ENCODE measurements at regions not wholly inside any gene's neighbourhood (a gene's known extent, or its start where the extent isn't known, plus 50 kb on each side); places are given as distances from the start of the nearest gene placed in this dataset.
"Not testable (repeated sequence)": the region's sequence is repeated elsewhere in the genome, so short reads cannot be mapped to it uniquely, and the experiment has no call there.

- TF ChIP-seq EZH2phosphoT487 (IDR thresholded peaks at IDR 0.05; ENCODE audit: insufficient read depth, low read depth) = no peak
- no peak for TF ChIP-seq EZH2 (IDR thresholded peaks at IDR 0.05; ENCODE audit: insufficient read depth, poor library complexity, severe bottlenecking)
- 67 to 80% methylated on average over 5 of the region's 5 CpGs for WGBS, 2 experiments (ENCODE audit: low coverage in 1 of 2, low lambda C conversion rate in 2 of 2, missing lambda C conversion rate in 2 of 2)
- H3K79me2 ChIP-seq (ENCODE audit: insufficient read depth) = no peaks in the 10 kb centered on the region
- no peaks in the 10 kb centered on the region for H3K27me3 ChIP-seq (replicated peaks; ENCODE audit: insufficient read depth)
- no peaks in the 10 kb centered on the region for H3K9me3 ChIP-seq (ENCODE audit: low read depth)
- H3K27ac ChIP-seq = no peak overlapping the region
- H3K9me2 ChIP-seq (ENCODE audit: insufficient read depth) = no peaks in the 10 kb centered on the region
- in situ Hi-C loops (cut with MboI) = no loop called here
- no peak overlapping the region for H3K9ac ChIP-seq
- H3F3A ChIP-seq (ENCODE audit: insufficient read depth) = no peaks in the 10 kb centered on the region
- DNase-seq = no peak
- H2AFZ ChIP-seq = no peak overlapping the region
- no peak overlapping the region for H3K4me2 ChIP-seq (ENCODE audit: unreplicated experiment)
- H3K4me1 ChIP-seq (ENCODE audit: insufficient read depth) = peaks cover 19% of the 10 kb centered on the region
- H3K4me3 ChIP-seq = no peak overlapping the region
- H3K36me3 ChIP-seq (ENCODE audit: low read depth) = no peaks in the 10 kb centered on the region
- H4K20me1 ChIP-seq (ENCODE audit: insufficient read depth) = no peaks in the 10 kb centered on the region
Measured at GRCh38 chr6:155881826-155882526, 426.3 kb upstream of the NOX3 start.

DNA sequence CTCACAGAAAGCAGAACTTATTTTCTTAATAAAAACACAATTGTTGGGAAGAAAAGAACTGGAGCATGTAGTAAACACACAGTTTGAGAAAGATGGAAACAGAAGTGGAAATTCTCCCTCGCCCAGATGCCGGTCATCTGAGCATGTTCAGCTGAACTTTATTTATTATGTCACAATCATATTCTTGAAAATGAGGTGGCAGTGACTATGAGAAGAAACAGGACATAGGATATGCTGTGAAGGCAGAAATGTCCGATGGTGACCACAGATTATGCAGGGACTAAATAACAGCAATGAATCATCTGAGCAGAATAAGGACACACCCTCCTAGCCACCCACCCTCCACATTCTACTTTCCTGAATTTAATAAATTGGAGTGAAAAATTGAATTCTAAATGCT is 425.3 kb upstream of the NOX3 start:
- in situ Hi-C loops (cut with MboI) = no loop called here
- Histone ChIP-seq H3K4me2 (ENCODE audit: unreplicated experiment) (peak overlapping the region; percentile 24), H4K20me1 (ENCODE audit: insufficient read depth) (no peaks in the 10 kb centered on the region), H2AFZ (0 out of 2 replicates have a peak overlapping the region, but pooled peaks have one; percentile 4), H3K4me1 (ENCODE audit: insufficient read depth) (peaks cover 19% of the 10 kb centered on the region), H3K9ac (no peak overlapping the region), H3K9me2 (ENCODE audit: insufficient read depth) (no peaks in the 10 kb centered on the region), H3K27me3 (replicated peaks; ENCODE audit: insufficient read depth) (no peaks in the 10 kb centered on the region), H3K27ac (no peak overlapping the region), H3K79me2 (ENCODE audit: insufficient read depth) (no peaks in the 10 kb centered on the region), H3K4me3 (no peak overlapping the region), H3K9me3 (ENCODE audit: low read depth) (no peaks in the 10 kb centered on the region), H3K36me3 (ENCODE audit: low read depth) (no peaks in the 10 kb centered on the region), H3F3A (ENCODE audit: insufficient read depth) (no peaks in the 10 kb centered on the region)
- TF ChIP-seq EZH2 (IDR thresholded peaks at IDR 0.05; ENCODE audit: insufficient read depth, poor library complexity, severe bottlenecking) (no peak), EZH2phosphoT487 (IDR thresholded peaks at IDR 0.05; ENCODE audit: insufficient read depth, low read depth) (no peak)
- 2 to 8% methylated on average over 3 of the region's 3 CpGs for WGBS, 2 experiments (ENCODE audit: low coverage in 1 of 2, low lambda C conversion rate in 2 of 2, missing lambda C conversion rate in 2 of 2)
- DNase-seq = peak; percentile 54

DNA sequence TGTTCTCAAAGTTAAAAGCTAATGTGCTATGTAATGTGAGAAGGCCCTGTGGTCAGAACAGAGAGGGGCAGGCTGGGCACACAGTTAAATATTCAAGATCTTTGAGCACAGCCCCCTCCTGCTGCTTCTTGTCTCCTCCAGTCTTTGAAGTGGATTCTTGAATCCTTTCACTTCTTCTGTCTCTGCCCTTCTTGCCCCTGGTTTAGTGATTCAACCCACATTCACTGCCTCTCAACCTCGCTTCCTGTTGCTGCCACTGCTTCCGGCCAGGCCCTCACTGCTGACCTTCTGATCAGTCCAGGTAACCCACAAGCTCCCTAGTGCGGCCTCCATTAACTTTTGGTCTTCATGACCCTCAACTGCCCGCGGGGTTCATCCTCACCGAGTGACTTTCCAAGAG is 417.3 kb upstream of the NOX3 start:
- 79 to 83% methylated on average over 6 of the region's 6 CpGs for WGBS, 2 experiments (ENCODE audit: low coverage in 1 of 2, low lambda C conversion rate in 2 of 2, missing lambda C conversion rate in 2 of 2)
- no peaks in the 10 kb centered on the region for H3K79me2 ChIP-seq (ENCODE audit: insufficient read depth)
- no peak overlapping the region for H3K4me2 ChIP-seq (ENCODE audit: unreplicated experiment)
- H3K9ac ChIP-seq = no peak overlapping the region
- no peak overlapping the region for H2AFZ ChIP-seq
- TF ChIP-seq EZH2phosphoT487 (IDR thresholded peaks at IDR 0.05; ENCODE audit: insufficient read depth, low read depth) (no peak), EZH2 (IDR thresholded peaks at IDR 0.05; ENCODE audit: insufficient read depth, poor library complexity, severe bottlenecking) (no peak)
- no peaks in the 10 kb centered on the region for H3K4me1 ChIP-seq (ENCODE audit: insufficient read depth)
- H3F3A ChIP-seq (ENCODE audit: insufficient read depth) = no peaks in the 10 kb centered on the region
- no peaks in the 10 kb centered on the region for H3K27me3 ChIP-seq (replicated peaks; ENCODE audit: insufficient read depth)
- no peaks in the 10 kb centered on the region for H3K9me3 ChIP-seq (ENCODE audit: low read depth)
- no peaks in the 10 kb centered on the region for H3K36me3 ChIP-seq (ENCODE audit: low read depth)
- no peaks in the 10 kb centered on the region for H4K20me1 ChIP-seq (ENCODE audit: insufficient read depth)
- in situ Hi-C loops (cut with MboI) = no loop called here
- H3K9me2 ChIP-seq (ENCODE audit: insufficient read depth) = no peaks in the 10 kb centered on the region
- H3K4me3 ChIP-seq = no peak overlapping the region
- H3K27ac ChIP-seq = no peak overlapping the region
- no peak for DNase-seq

GRCh38 chr6:155867682-155868081 is 412.0 kb upstream of the NOX3 start:
- 61 to 67% methylated on average over 4 of the region's 4 CpGs for WGBS, 2 experiments (ENCODE audit: low coverage in 1 of 2, low lambda C conversion rate in 2 of 2, missing lambda C conversion rate in 2 of 2)
- H3K79me2 ChIP-seq (ENCODE audit: insufficient read depth) = no peaks in the 10 kb centered on the region
- H3K4me2 ChIP-seq (ENCODE audit: unreplicated experiment) = no peak overlapping the region
- no peaks in the 10 kb centered on the region for H3K27me3 ChIP-seq (replicated peaks; ENCODE audit: insufficient read depth)
- no peaks in the 10 kb centered on the region for H3F3A ChIP-seq (ENCODE audit: insufficient read depth)
- H4K20me1 ChIP-seq (ENCODE audit: insufficient read depth) = no peaks in the 10 kb centered on the region
- in situ Hi-C loops (cut with MboI) = no loop called here
- H3K9ac ChIP-seq = no peak overlapping the region
- H3K9me2 ChIP-seq (ENCODE audit: insufficient read depth) = no peaks in the 10 kb centered on the region
- H3K27ac ChIP-seq = no peak overlapping the region
- H3K4me1 ChIP-seq (ENCODE audit: insufficient read depth) = no peaks in the 10 kb centered on the region
- no peak overlapping the region for H2AFZ ChIP-seq
- H3K4me3 ChIP-seq = no peak overlapping the region
- no peaks in the 10 kb centered on the region for H3K36me3 ChIP-seq (ENCODE audit: low read depth)
- DNase-seq = no peak
- H3K9me3 ChIP-seq (ENCODE audit: low read depth) = no peaks in the 10 kb centered on the region
- no peak for TF ChIP-seq EZH2 (IDR thresholded peaks at IDR 0.05; ENCODE audit: insufficient read depth, poor library complexity, severe bottlenecking)
- TF ChIP-seq EZH2phosphoT487 (IDR thresholded peaks at IDR 0.05; ENCODE audit: insufficient read depth, low read depth) = no peak

GRCh38 chr6:155866676-155867390 is 411.2 kb upstream of the NOX3 start:
- H3K9me3 ChIP-seq (ENCODE audit: low read depth); H3K4me1 ChIP-seq (ENCODE audit: insufficient read depth); H3K9me2 ChIP-seq (ENCODE audit: insufficient read depth); H3K27ac ChIP-seq; H3K9ac ChIP-seq; H3K4me2 ChIP-seq (ENCODE audit: unreplicated experiment); in situ Hi-C loops (cut with MboI); H3K79me2 ChIP-seq (ENCODE audit: insufficient read depth); DNase-seq; H3K4me3 ChIP-seq; H3F3A ChIP-seq (ENCODE audit: insufficient read depth); H2AFZ ChIP-seq; H4K20me1 ChIP-seq (ENCODE audit: insufficient read depth); H3K36me3 ChIP-seq (ENCODE audit: low read depth); H3K27me3 ChIP-seq (replicated peaks; ENCODE audit: insufficient read depth): not testable (repeated sequence)
- WGBS, 2 experiments (ENCODE audit: low coverage in 1 of 2, low lambda C conversion rate in 2 of 2, missing lambda C conversion rate in 2 of 2) = 87 to 90% methylated on average over 12 to 43 of the region's 46 CpGs

All from GM23248 (cell line).